Brain microvascular endothelial cell (primary cell): ENCODE measurements at regions not wholly inside any gene's neighbourhood (a gene's known extent, or its start where the extent isn't known, plus 50 kb on each side); places are given as distances from the start of the nearest gene placed in this dataset.

Experiments used
- DNase-seq: peaks from one replicate; pipeline ENCODE4 v3.0.0-alpha.2; 2020
- H3K27ac ChIP-seq: fragments of 250-450 bp; sonication (Bioruptor Pico); 2 replicates; pipeline ENCODE4 v1.5.1; 2020; ENCODE audit warnings: mild to moderate bottlenecking, moderate library complexity
- H3K27me3 ChIP-seq: fragments of 250-450 bp; sonication (Bioruptor Pico); replicated peaks from 2 replicates; pipeline ENCODE4 v1.5.1; 2020; ENCODE audit warnings: mild to moderate bottlenecking
- H3K36me3 ChIP-seq: fragments of 250-450 bp; sonication (Bioruptor Pico); replicated peaks from 2 replicates; pipeline ENCODE4 v1.5.1; 2020; ENCODE audit warnings: mild to moderate bottlenecking
- H3K4me3 ChIP-seq: 2 replicates; pipeline ENCODE4 v1.5.1; 2011; ENCODE audit warnings: low read depth, mild to moderate bottlenecking, control low read depth, low read length, moderate library complexity
- CTCF ChIP-seq: IDR thresholded peaks from 2 replicates; pipeline ENCODE4 v1.5.1; 2011; ENCODE audit warnings: low read depth, mild to moderate bottlenecking, moderate library complexity, low read length, control low read depth, inconsistent platforms; ENCODE audit errors: missing control alignments
- in situ Hi-C: cut with HindIII; loops from 2 replicates; pipeline ENCODE4 v1.10.0; 2017; ENCODE audit warnings: low sequenced_read_pairs, low pct_ligation_motif_present

- Histone ChIP-seq H3K36me3 (no peaks in the 10 kb centered on the region), H3K27ac (no peak overlapping the region), H3K4me3 (no peak overlapping the region), H3K27me3 (no peaks in the 10 kb centered on the region)
- no peak for DNase-seq
- in situ Hi-C loops, result no loop called here
- no peak for TF ChIP-seq CTCF
Observed at GRCh38 chr22:48742191-48742555, 1085.5 kb downstream of the BRD1 start.

- Histone ChIP-seq H3K4me3 (no peak overlapping the region), H3K36me3 (no peaks in the 10 kb centered on the region), H3K27ac (no peak overlapping the region), H3K27me3 (no peaks in the 10 kb centered on the region)
- in situ Hi-C loops, result no loop called here
- no peak for DNase-seq
- no peak for TF ChIP-seq CTCF
Observed at GRCh38 chr22:48741540-48741939, 1086.1 kb downstream of the BRD1 start.

GRCh38 chr22:48740731-48741405 is 1086.8 kb downstream of the BRD1 start:
- in situ Hi-C loops, result no loop called here
- Histone ChIP-seq H3K36me3 (no peaks in the 10 kb centered on the region), H3K4me3 (no peak overlapping the region), H3K27me3 (no peaks in the 10 kb centered on the region), H3K27ac (no peak overlapping the region)
- no peak for DNase-seq
- TF ChIP-seq CTCF, result no peak

GRCh38 chr22:48740086-48740730 is 1087.5 kb downstream of the BRD1 start:
- H3K27ac ChIP-seq, result no peak overlapping the region
- in situ Hi-C loops, result no loop called here
- DNase-seq, result no peak
- H3K36me3 ChIP-seq, result no peaks in the 10 kb centered on the region
- H3K27me3 ChIP-seq, result no peaks in the 10 kb centered on the region
- TF ChIP-seq CTCF, result no peak
- H3K4me3 ChIP-seq, result no peak overlapping the region

- in situ Hi-C loops, result no loop called here
- Histone ChIP-seq H3K36me3 (no peaks in the 10 kb centered on the region), H3K27me3 (no peaks in the 10 kb centered on the region), H3K27ac (no peak overlapping the region), H3K4me3 (no peak overlapping the region)
- DNase-seq, result no peak
- no peak for TF ChIP-seq CTCF
Observed at GRCh38 chr22:48739348-48740085, 1088.2 kb downstream of the BRD1 start.
